ENCODE measurements at regions not wholly inside any gene's neighbourhood (a gene's known extent, or its start where the extent isn't known, plus 50 kb on each side); places are given as distances from the start of the nearest gene placed in this dataset.

- Histone ChIP-seq H3K36me3 (ENCODE audit: control insufficient read depth in 1 of 2, insufficient read depth in 2 of 2, low read length in 2 of 2) (no peaks in the 10 kb centered on the region), H3K79me2 (ENCODE audit: insufficient read depth, low read length) (no peaks in the 10 kb centered on the region), H3K4me2 (ENCODE audit: low read length) (no peak overlapping the region), H2AFZ (ENCODE audit: low read depth, low read length, poor library complexity, severe bottlenecking) (no peak overlapping the region), H3K4me3 (replicated peaks in 1 of 2; ENCODE audit: low read depth in 1 of 2, low read length in 2 of 2) (no peak overlapping the region), H4K20me1 (ENCODE audit: insufficient read depth) (no peaks in the 10 kb centered on the region), H3K9me2 (ENCODE audit: insufficient read depth) (no peaks in the 10 kb centered on the region), H3K27ac (ENCODE audit: low read depth, low read length) (no peak overlapping the region), H3K27me3 (ENCODE audit: insufficient read depth, low read length) (no peaks in the 10 kb centered on the region), H3K9ac (ENCODE audit: low read length) (no peak overlapping the region), H3K4me1 (ENCODE audit: control insufficient read depth in 1 of 2, insufficient read depth in 2 of 2, low read length in 2 of 2) (no peaks in the 10 kb centered on the region), H3K9me3 (ENCODE audit: control insufficient read depth in 1 of 2, insufficient read depth in 1 of 2, low read depth in 1 of 2, low read length in 2 of 2) (peaks cover 16 to 18% of the 10 kb centered on the region in 2 experiments; a peak in 3 of 4 replicates)
- ATAC-seq = no peak
- ChIA-PET CTCF (no interaction called here), RAD21 (ENCODE audit: low non-redundant PET in 1 of 2, low total read pairs in 2 of 2, uncharacterized antibody in 2 of 2, unreplicated experiment in 2 of 2) (no interaction called here), POLR2A (no interaction called here)
- no peak for DNase-seq (ENCODE audit: low read depth, low spot score)
- no TSS peak for BruUV-seq (replicated peaks)
- intact Hi-C loops (cut with micrococcal nuclease) = no loop called here
- TF ChIP-seq ELF1 (IDR thresholded peaks at IDR 0.05; ENCODE audit: borderline replicate concordance, low read depth) = no peak
- TF ChIP-seq RAD21 (IDR thresholded peaks at IDR 0.05; ENCODE audit: low read depth) = no peak
- TF ChIP-seq CTCF (IDR thresholded peaks at IDR 0.05 in 2 of 3, conservative IDR thresholded peaks at IDR 0.05 in 1 of 3; ENCODE audit: borderline replicate concordance in 1 of 3, insufficient read depth in 1 of 3, low read depth in 2 of 3, low read length in 2 of 3) = no peak
- no peak for TF ChIP-seq MAX (IDR thresholded peaks at IDR 0.05)
- no peak for TF ChIP-seq SRF (IDR thresholded peaks at IDR 0.05; ENCODE audit: low read depth)
Measured at GRCh38 chr21:20031807-20032206, 966.4 kb upstream of the NCAM2 start.

- ChIA-PET CTCF (no interaction called here), POLR2A (no interaction called here), RAD21 (ENCODE audit: low non-redundant PET in 1 of 2, low total read pairs in 2 of 2, uncharacterized antibody in 2 of 2, unreplicated experiment in 2 of 2) (no interaction called here)
- Histone ChIP-seq H3K9me3 (ENCODE audit: control insufficient read depth in 1 of 2, insufficient read depth in 1 of 2, low read depth in 1 of 2, low read length in 2 of 2) (peaks cover 9 to 12% of the 10 kb centered on the region in 2 experiments; a peak in 3 of 4 replicates), H3K4me3 (replicated peaks in 1 of 2; ENCODE audit: low read depth in 1 of 2, low read length in 2 of 2) (no peak overlapping the region), H3K27me3 (ENCODE audit: insufficient read depth, low read length) (no peaks in the 10 kb centered on the region), H3K9me2 (ENCODE audit: insufficient read depth) (no peaks in the 10 kb centered on the region), H3K27ac (ENCODE audit: low read depth, low read length) (no peak overlapping the region), H4K20me1 (ENCODE audit: insufficient read depth) (no peaks in the 10 kb centered on the region), H3K4me1 (ENCODE audit: control insufficient read depth in 1 of 2, insufficient read depth in 2 of 2, low read length in 2 of 2) (no peaks in the 10 kb centered on the region), H3K36me3 (ENCODE audit: control insufficient read depth in 1 of 2, insufficient read depth in 2 of 2, low read length in 2 of 2) (no peaks in the 10 kb centered on the region), H3K79me2 (ENCODE audit: insufficient read depth, low read length) (no peaks in the 10 kb centered on the region), H3K9ac (ENCODE audit: low read length) (no peak overlapping the region), H2AFZ (ENCODE audit: low read depth, low read length, poor library complexity, severe bottlenecking) (no peak overlapping the region), H3K4me2 (ENCODE audit: low read length) (no peak overlapping the region)
- ATAC-seq = no peak
- intact Hi-C loops (cut with micrococcal nuclease) = no loop called here
- DNase-seq (ENCODE audit: low read depth, low spot score) = no peak
- no TSS peak for BruUV-seq (replicated peaks)
- TF ChIP-seq ZBTB33 (IDR thresholded peaks at IDR 0.05; ENCODE audit: extremely low read depth, insufficient replicate concordance, low read length) = no peak
- TF ChIP-seq ZNF274 (IDR thresholded peaks at IDR 0.05; ENCODE audit: low read depth, low read length) = no peak
- TF ChIP-seq EZH2phosphoT487 (IDR thresholded peaks at IDR 0.05; ENCODE audit: borderline replicate concordance) = no peak
- TF ChIP-seq SIN3A (IDR thresholded peaks at IDR 0.05; ENCODE audit: low read depth) = no peak
- no peak for TF ChIP-seq JUND (IDR thresholded peaks at IDR 0.05)
- TF ChIP-seq EZH2 (IDR thresholded peaks at IDR 0.05) = no peak
- TF ChIP-seq EGR1 (IDR thresholded peaks at IDR 0.05; ENCODE audit: low read depth) = no peak
- no peak for TF ChIP-seq SP1 (IDR thresholded peaks at IDR 0.05; ENCODE audit: low read depth)
- TF ChIP-seq CBX3 (IDR thresholded peaks at IDR 0.05; ENCODE audit: low read depth) = no peak
- no peak for TF ChIP-seq YY1 (IDR thresholded peaks at IDR 0.05; ENCODE audit: extremely low read depth, insufficient replicate concordance, low read depth, low read length)
- TF ChIP-seq TCF7L2 (IDR thresholded peaks at IDR 0.05; ENCODE audit: borderline replicate concordance, extremely low read depth, insufficient read depth, insufficient read length) = no peak
- no peak for TF ChIP-seq ELF1 (IDR thresholded peaks at IDR 0.05; ENCODE audit: borderline replicate concordance, low read depth)
- no peak for TF ChIP-seq POLR2A (IDR thresholded peaks at IDR 0.05; ENCODE audit: borderline replicate concordance, extremely low read depth, insufficient read depth, insufficient read length)
- no peak for TF ChIP-seq CEBPB (IDR thresholded peaks at IDR 0.05; ENCODE audit: low read depth)
- TF ChIP-seq SRF (IDR thresholded peaks at IDR 0.05; ENCODE audit: low read depth) = no peak
- no peak for TF ChIP-seq ATF3 (IDR thresholded peaks at IDR 0.05)
Measured at GRCh38 chr21:20040768-20041167, 957.4 kb upstream of the NCAM2 start.

All from HCT116 (cell line).